Neuron (in vitro differentiated cells): ENCODE measurements at regions not wholly inside any gene's neighbourhood (a gene's known extent, or its start where the extent isn't known, plus 50 kb on each side); places are given as distances from the start of the nearest gene placed in this dataset.
"Not testable (repeated sequence)": the region's sequence is repeated elsewhere in the genome, so short reads cannot be mapped to it uniquely, and the experiment has no call there.

Source experiments
- H2AFZ ChIP-seq: one replicate; pipeline ENCODE4 v1.6.1; 2013; ENCODE audit warnings: low read depth, mild to moderate bottlenecking, inconsistent platforms, low read length, moderate library complexity
- H3K27me3 ChIP-seq: one replicate; pipeline ENCODE4 v1.6.1; 2013; ENCODE audit warnings: low read length; ENCODE audit not compliant: insufficient read depth
- H3K36me3 ChIP-seq: one replicate; pipeline ENCODE4 v1.6.1; 2013; ENCODE audit warnings: low read length; ENCODE audit not compliant: insufficient read depth
- H3K4me1 ChIP-seq: one replicate; pipeline ENCODE4 v1.6.1; 2013; ENCODE audit warnings: low read length; ENCODE audit not compliant: insufficient read depth
- H3K4me3 ChIP-seq: 2 replicates; pipeline ENCODE4 v1.5.1; 2013; ENCODE audit warnings: mild to moderate bottlenecking, low read length, moderate library complexity
- H3K9me3 ChIP-seq: one replicate; pipeline ENCODE4 v1.6.1; 2013; ENCODE audit warnings: low read length

GRCh38 chr19:31885280-31885853, 460.0 kb upstream of the ZNF507 start:
- Histone ChIP-seq H3K27me3 (no peaks in the 10 kb centered on the region), H3K36me3 (no peaks in the 10 kb centered on the region), H3K9me3 (no peaks in the 10 kb centered on the region), H3K4me1 (no peaks in the 10 kb centered on the region), H2AFZ (no peak overlapping the region), H3K4me3 (no peak overlapping the region)

- Histone ChIP-seq H3K4me3 (no peak overlapping the region), H3K9me3 (no peaks in the 10 kb centered on the region), H3K36me3 (no peaks in the 10 kb centered on the region), H3K4me1 (no peaks in the 10 kb centered on the region), H3K27me3 (no peaks in the 10 kb centered on the region), H2AFZ (no peak overlapping the region)
These were observed 455.2 kb upstream of the ZNF507 start for GRCh38 chr19:31890230-31890629.

- no peak overlapping the region for H3K4me3 ChIP-seq
- H3K4me1 ChIP-seq, result no peaks in the 10 kb centered on the region
- H3K27me3 ChIP-seq, result no peaks in the 10 kb centered on the region
- no peaks in the 10 kb centered on the region for H3K9me3 ChIP-seq
- H2AFZ ChIP-seq, result no peak overlapping the region
- no peaks in the 10 kb centered on the region for H3K36me3 ChIP-seq
These were observed 453.4 kb upstream of the ZNF507 start for GRCh38 chr19:31892060-31892459.

GRCh38 chr19:31893491-31893890, 451.9 kb upstream of the ZNF507 start:
- H3K4me3 ChIP-seq, H3K9me3 ChIP-seq, H3K27me3 ChIP-seq, H2AFZ ChIP-seq, H3K36me3 ChIP-seq, H3K4me1 ChIP-seq: not testable (repeated sequence)

- Histone ChIP-seq H2AFZ (no peak overlapping the region), H3K36me3 (no peaks in the 10 kb centered on the region), H3K4me1 (no peaks in the 10 kb centered on the region), H3K9me3 (no peaks in the 10 kb centered on the region), H3K4me3 (no peak overlapping the region), H3K27me3 (no peaks in the 10 kb centered on the region)
These were observed 451.0 kb upstream of the ZNF507 start for GRCh38 chr19:31894451-31894850.

GRCh38 chr19:31897292-31897691, 448.1 kb upstream of the ZNF507 start:
- H2AFZ ChIP-seq, result no peak overlapping the region
- H3K4me3 ChIP-seq, result no peak overlapping the region
- H3K36me3 ChIP-seq, result no peaks in the 10 kb centered on the region
- no peaks in the 10 kb centered on the region for H3K27me3 ChIP-seq
- H3K9me3 ChIP-seq, result no peaks in the 10 kb centered on the region
- no peaks in the 10 kb centered on the region for H3K4me1 ChIP-seq

- Histone ChIP-seq H2AFZ (no peak overlapping the region), H3K4me1 (no peaks in the 10 kb centered on the region), H3K36me3 (no peaks in the 10 kb centered on the region), H3K4me3 (no peak overlapping the region), H3K27me3 (no peaks in the 10 kb centered on the region), H3K9me3 (no peaks in the 10 kb centered on the region)
These were observed 444.4 kb upstream of the ZNF507 start for GRCh38 chr19:31900991-31901390.

- Histone ChIP-seq H2AFZ (no peak overlapping the region), H3K27me3 (no peaks in the 10 kb centered on the region), H3K36me3 (no peaks in the 10 kb centered on the region), H3K4me1 (no peaks in the 10 kb centered on the region), H3K4me3 (no peak overlapping the region), H3K9me3 (no peaks in the 10 kb centered on the region)
These were observed 442.6 kb upstream of the ZNF507 start for GRCh38 chr19:31902821-31903220.

- H3K36me3 ChIP-seq, result no peaks in the 10 kb centered on the region
- no peak overlapping the region for H2AFZ ChIP-seq
- no peaks in the 10 kb centered on the region for H3K27me3 ChIP-seq
- H3K4me3 ChIP-seq, result no peak overlapping the region
- H3K4me1 ChIP-seq, result no peaks in the 10 kb centered on the region
- no peaks in the 10 kb centered on the region for H3K9me3 ChIP-seq
These were observed 441.4 kb upstream of the ZNF507 start for GRCh38 chr19:31903979-31904378.

- Histone ChIP-seq H2AFZ (no peak overlapping the region), H3K27me3 (no peaks in the 10 kb centered on the region), H3K36me3 (no peaks in the 10 kb centered on the region), H3K9me3 (no peaks in the 10 kb centered on the region), H3K4me3 (no peak overlapping the region), H3K4me1 (no peaks in the 10 kb centered on the region)
These were observed 439.1 kb upstream of the ZNF507 start for GRCh38 chr19:31906111-31906871.

- Histone ChIP-seq H2AFZ (no peak overlapping the region), H3K4me3 (no peak overlapping the region), H3K4me1 (no peaks in the 10 kb centered on the region), H3K36me3 (no peaks in the 10 kb centered on the region), H3K27me3 (no peaks in the 10 kb centered on the region), H3K9me3 (no peaks in the 10 kb centered on the region)
These were observed 437.7 kb upstream of the ZNF507 start for GRCh38 chr19:31907661-31908060.

GRCh38 chr19:31908080-31908479, 437.3 kb upstream of the ZNF507 start:
- Histone ChIP-seq H2AFZ (no peak overlapping the region), H3K36me3 (no peaks in the 10 kb centered on the region), H3K4me3 (no peak overlapping the region), H3K4me1 (no peaks in the 10 kb centered on the region), H3K9me3 (no peaks in the 10 kb centered on the region), H3K27me3 (no peaks in the 10 kb centered on the region)

- no peak overlapping the region for H3K4me3 ChIP-seq
- H3K27me3 ChIP-seq, result no peaks in the 10 kb centered on the region
- H2AFZ ChIP-seq, result no peak overlapping the region
- no peaks in the 10 kb centered on the region for H3K36me3 ChIP-seq
- no peaks in the 10 kb centered on the region for H3K9me3 ChIP-seq
- H3K4me1 ChIP-seq, result no peaks in the 10 kb centered on the region
These were observed 436.7 kb upstream of the ZNF507 start for GRCh38 chr19:31908496-31909225.
